ENCODE measurements at regions not wholly inside any gene's neighbourhood (a gene's known extent, or its start where the extent isn't known, plus 50 kb on each side); places are given as distances from the start of the nearest gene placed in this dataset.

DNA sequence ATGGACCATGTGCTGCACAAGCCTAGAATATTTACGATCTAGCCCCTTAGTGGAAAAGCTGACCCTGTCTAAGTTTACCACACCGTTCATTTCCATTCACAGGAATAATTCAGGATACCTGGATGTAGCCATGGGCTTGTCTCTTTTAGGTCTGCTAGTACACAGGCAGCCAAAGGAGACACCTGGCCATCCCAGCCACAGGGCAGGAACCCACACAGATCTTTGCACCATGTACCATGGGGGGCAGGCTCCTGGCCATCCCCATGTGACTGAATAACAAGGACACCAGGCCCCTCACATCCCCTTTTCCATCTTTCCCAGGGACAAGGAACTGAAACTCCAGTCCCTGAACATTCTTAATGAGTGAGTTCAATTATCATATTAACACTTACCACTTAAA lies 467.3 kb upstream of the MYT1L start:
- Mint-ChIP-seq H3K27me3 (ENCODE audit: low read depth) (no peaks in the 10 kb centered on the region), H3K36me3 (ENCODE audit: low read depth) (no peaks in the 10 kb centered on the region), H3K27ac (no peak overlapping the region), H3K9me3 (no peaks in the 10 kb centered on the region), H3K4me1 (ENCODE audit: low read depth) (no peaks in the 10 kb centered on the region), H3K4me3 (no peak overlapping the region)

DNA sequence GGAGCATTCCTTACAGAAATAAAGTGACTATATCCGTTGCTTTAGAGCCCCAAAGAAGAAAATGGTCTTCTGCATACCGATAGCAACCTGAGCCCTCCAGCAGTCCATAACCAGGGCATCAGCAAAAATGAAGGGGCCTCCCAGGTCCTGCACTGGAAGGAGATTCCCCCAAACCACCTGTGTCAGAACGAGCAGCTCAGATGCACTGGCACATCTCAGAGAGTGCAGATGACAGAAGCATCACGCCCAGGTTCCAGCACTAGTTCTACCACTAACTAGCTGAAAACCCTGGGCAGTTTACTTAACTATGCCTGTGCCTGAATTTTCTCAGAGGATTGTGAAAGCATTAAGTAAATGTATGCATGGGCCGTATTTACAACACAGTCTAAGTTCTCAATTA lies 466.7 kb upstream of the MYT1L start:
- Mint-ChIP-seq H3K4me3 (no peak overlapping the region), H3K4me1 (ENCODE audit: low read depth) (no peaks in the 10 kb centered on the region), H3K36me3 (ENCODE audit: low read depth) (no peaks in the 10 kb centered on the region), H3K27ac (no peak overlapping the region), H3K9me3 (no peaks in the 10 kb centered on the region), H3K27me3 (ENCODE audit: low read depth) (no peaks in the 10 kb centered on the region)

DNA sequence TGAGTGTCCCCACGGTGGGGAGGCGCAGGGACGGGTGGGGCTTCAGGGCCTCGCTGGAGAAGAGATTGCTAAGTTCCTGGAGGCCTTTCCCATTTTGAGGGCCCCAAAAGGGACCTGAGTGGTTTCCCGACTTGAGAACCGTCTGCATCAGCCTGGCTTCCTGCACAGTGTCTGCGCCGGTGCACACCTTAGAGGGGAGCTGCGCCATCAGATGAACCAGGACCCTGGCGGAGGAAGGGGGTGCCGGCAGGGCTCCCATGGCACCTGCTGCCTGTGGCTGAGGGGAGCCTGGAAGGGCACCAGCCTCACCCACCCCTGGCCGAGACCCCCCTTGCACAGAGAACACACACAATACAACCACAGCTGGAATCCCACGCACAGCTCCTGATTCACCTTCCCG lies 465.1 kb upstream of the MYT1L start:
- H3K4me1 Mint-ChIP-seq (ENCODE audit: low read depth), result no peaks in the 10 kb centered on the region

DNA sequence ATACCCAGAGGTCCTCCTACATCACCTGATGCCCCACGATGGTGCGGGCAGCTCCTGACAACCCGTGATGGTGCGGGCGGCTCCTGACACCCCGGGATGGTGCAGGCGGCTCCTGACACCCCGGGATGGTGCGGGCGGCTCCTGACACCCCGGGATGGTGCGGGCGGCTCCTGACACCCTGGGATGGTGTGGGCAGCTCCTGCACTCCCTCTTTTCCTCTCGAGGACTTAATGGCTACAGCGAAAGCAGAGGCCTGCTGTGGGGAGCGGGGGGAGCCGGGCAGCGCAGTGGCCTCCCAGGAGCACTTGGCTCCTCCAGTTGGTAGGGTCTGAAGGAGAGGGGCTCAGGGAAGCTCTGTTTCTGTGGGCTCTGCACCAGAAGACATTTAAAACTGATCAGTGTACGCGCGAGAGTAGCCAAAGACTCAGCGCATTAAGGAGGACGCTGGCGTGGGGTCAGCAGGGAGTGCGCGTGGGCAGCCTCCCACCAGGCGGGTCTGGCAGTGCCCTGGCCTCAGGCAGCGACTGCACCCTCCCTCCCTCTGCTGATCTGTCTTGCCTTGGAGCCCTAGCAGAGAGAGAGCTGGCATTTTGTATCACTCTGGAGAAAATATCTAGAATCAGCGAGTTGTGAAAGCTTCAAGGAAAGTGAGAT lies 464.5 kb upstream of the MYT1L start:
- H3K36me3 Mint-ChIP-seq (ENCODE audit: low read depth), result no peaks in the 10 kb centered on the region
- no peaks in the 10 kb centered on the region for H3K9me3 Mint-ChIP-seq
- H3K4me3 Mint-ChIP-seq, result no peak overlapping the region
- H3K27me3 Mint-ChIP-seq (ENCODE audit: low read depth), result no peaks in the 10 kb centered on the region
- no peak overlapping the region for H3K27ac Mint-ChIP-seq
- no peaks in the 10 kb centered on the region for H3K4me1 Mint-ChIP-seq (ENCODE audit: low read depth)

More for the DNA sequence above, 465.1 kb upstream of the MYT1L start:
- no peaks in the 10 kb centered on the region for H3K27me3 Mint-ChIP-seq (ENCODE audit: low read depth)
- no peaks in the 10 kb centered on the region for H3K36me3 Mint-ChIP-seq (ENCODE audit: low read depth)
- H3K4me3 Mint-ChIP-seq, result no peak overlapping the region
- no peaks in the 10 kb centered on the region for H3K9me3 Mint-ChIP-seq
- no peak overlapping the region for H3K27ac Mint-ChIP-seq

DNA sequence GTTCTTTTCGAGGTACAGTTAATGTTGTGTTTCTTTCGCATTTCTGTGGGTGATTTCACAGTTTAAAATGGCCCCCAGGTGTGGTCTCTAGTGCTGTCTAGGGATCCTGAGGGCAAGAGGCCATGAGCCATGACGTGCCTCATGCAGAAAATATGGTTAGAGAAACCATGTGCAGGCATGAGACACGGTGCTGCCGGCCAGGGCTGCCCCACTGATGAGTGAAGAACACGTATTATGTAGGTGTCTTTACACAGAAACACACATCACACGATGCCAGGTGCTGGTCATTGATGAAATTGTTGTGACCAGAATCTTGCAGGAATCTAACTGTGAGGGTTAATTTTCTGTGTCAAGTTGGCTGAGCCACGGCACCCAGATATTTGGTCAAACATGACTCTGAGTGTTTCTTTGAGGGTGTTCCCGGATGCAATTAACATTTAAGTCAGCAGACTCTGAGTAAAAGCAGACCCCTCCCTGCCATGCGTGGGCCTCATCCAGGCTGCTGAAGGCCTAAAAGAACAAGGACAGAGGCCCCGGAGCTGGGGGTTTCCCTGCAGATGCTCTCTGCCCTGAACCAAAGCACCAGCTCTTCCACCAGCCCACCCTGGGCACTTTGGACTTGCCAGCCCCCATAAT lies 463.0 kb upstream of the MYT1L start:
- Mint-ChIP-seq H3K9me3 (no peaks in the 10 kb centered on the region), H3K4me3 (no peak overlapping the region), H3K36me3 (ENCODE audit: low read depth) (no peaks in the 10 kb centered on the region), H3K27ac (no peak overlapping the region), H3K27me3 (ENCODE audit: low read depth) (no peaks in the 10 kb centered on the region), H3K4me1 (ENCODE audit: low read depth) (no peaks in the 10 kb centered on the region)

DNA sequence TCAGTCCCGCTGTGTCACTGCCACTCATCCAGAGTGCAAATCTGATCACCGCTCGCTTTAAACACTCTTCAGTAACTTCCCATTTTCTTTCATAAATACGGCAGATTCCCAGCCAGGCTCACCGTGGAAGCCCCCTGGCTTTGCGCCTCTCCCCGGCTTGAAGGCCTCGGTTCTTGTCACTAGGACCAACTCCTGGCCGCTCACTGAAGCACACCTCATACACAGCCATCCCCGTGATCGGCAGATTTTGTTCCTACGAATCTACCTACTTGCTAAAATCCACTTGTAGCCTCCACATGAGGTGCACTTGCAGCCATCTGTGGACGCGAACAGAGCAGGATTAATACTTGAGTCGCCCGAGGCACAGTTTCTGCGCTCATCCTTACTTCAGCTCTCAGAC lies 462.4 kb upstream of the MYT1L start:
- H3K4me1 Mint-ChIP-seq (ENCODE audit: low read depth), result no peaks in the 10 kb centered on the region
- no peak overlapping the region for H3K27ac Mint-ChIP-seq
- H3K9me3 Mint-ChIP-seq, result no peaks in the 10 kb centered on the region
- no peaks in the 10 kb centered on the region for H3K27me3 Mint-ChIP-seq (ENCODE audit: low read depth)
- H3K4me3 Mint-ChIP-seq, result no peak overlapping the region
- H3K36me3 Mint-ChIP-seq (ENCODE audit: low read depth), result no peaks in the 10 kb centered on the region

DNA sequence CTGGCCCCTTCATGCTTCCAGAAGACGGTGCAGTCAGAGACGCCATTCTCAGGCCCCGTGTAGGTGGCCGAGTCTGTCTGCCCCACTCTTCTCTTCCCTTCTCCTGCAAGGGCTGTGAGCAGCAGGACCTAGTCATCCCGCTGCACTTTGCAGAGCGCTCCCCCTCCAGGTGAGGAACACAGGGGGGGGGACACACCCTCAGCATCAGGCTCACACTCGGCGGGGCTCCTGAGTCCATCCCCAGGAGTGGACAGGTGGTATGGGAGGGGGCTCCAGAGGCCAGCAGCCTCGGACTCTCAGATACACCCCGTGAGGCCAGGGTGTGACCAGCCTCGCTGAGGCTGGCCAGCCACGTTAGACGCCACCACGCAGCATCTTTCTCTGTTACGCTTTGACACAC lies 460.5 kb upstream of the MYT1L start:
- H3K9me3 Mint-ChIP-seq, result no peaks in the 10 kb centered on the region
- H3K27me3 Mint-ChIP-seq (ENCODE audit: low read depth), result no peaks in the 10 kb centered on the region
- no peaks in the 10 kb centered on the region for H3K4me1 Mint-ChIP-seq (ENCODE audit: low read depth)
- H3K4me3 Mint-ChIP-seq, result no peak overlapping the region
- no peak overlapping the region for H3K27ac Mint-ChIP-seq
- no peaks in the 10 kb centered on the region for H3K36me3 Mint-ChIP-seq (ENCODE audit: low read depth)

DNA sequence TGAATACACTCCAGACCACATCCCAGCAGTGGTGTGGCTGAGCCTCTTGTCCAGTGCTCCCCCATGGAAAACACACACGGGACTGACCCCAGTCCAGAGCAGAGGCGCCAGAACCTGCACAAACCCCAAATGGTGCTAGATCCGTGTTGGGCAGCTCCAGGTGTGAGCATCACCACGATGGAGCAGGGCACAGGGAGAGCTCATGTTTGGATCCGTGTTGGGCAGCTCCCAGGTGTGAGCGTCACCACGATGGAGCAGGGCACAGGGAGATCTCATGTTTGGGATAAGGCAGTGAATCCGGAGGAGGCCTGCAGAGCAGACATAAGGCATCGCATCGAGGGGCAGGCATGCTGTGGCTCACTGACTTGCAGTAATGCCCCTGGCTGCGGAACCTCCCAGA lies 460.0 kb upstream of the MYT1L start:
- H3K27me3 Mint-ChIP-seq (ENCODE audit: low read depth), result no peaks in the 10 kb centered on the region
- H3K36me3 Mint-ChIP-seq (ENCODE audit: low read depth), result no peaks in the 10 kb centered on the region
- no peaks in the 10 kb centered on the region for H3K9me3 Mint-ChIP-seq
- H3K4me1 Mint-ChIP-seq (ENCODE audit: low read depth), result no peaks in the 10 kb centered on the region
- H3K4me3 Mint-ChIP-seq, result no peak overlapping the region
- H3K27ac Mint-ChIP-seq, result no peak overlapping the region

DNA sequence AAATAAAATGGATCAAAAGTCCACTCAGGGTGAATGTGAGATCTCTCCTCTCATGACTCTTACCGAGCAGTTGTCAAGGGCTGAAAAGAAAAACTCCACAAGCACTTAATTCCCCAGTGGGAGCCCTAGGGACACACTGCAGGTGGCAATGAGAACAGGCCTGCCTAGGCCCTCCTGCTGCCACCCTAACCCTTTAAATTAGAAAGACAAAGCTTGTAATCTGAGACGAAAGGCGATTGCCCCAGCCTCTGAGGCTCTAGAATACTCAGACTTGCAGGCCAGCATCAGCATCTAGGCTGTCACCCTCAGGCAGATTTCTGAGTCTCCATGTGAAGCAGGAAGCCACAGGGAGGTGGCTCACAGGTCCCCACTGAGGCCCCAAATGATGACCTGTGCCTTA lies 457.0 kb upstream of the MYT1L start:
- no peaks in the 10 kb centered on the region for H3K27me3 Mint-ChIP-seq (ENCODE audit: low read depth)
- H3K4me1 Mint-ChIP-seq (ENCODE audit: low read depth), result no peaks in the 10 kb centered on the region
- no peak overlapping the region for H3K27ac Mint-ChIP-seq
- no peaks in the 10 kb centered on the region for H3K36me3 Mint-ChIP-seq (ENCODE audit: low read depth)
- no peaks in the 10 kb centered on the region for H3K9me3 Mint-ChIP-seq
- no peak overlapping the region for H3K4me3 Mint-ChIP-seq

DNA sequence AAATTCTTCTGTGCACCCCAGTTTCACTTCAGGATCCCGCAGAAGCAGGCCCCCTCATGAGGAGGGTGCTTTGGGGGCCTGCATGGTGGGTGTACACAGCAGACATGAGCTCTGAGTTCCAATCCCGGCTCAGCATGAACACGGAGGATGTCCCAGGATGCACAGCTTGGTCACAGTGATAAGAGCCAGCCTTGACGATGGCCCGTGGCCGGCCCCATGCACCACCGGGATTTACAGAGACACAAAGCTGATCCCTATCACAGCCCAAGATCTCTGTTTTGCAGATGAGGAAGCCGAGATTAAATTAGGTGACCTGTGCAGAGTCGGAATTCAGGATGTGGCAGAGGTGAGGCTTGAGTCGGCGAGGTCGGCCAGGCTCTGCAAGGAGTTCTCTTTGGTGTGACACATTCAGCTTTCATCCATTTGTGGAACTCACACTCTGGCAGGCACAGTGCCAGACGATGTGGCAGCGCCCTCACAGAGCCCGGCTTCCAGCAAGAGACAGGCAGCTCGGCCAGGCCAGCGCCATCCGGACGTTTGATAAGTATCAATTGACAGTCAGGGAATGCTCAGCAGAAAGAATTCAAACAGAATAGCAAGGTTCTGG lies 456.3 kb upstream of the MYT1L start:
- Mint-ChIP-seq H3K27ac (no peak overlapping the region), H3K4me1 (ENCODE audit: low read depth) (no peaks in the 10 kb centered on the region), H3K36me3 (ENCODE audit: low read depth) (no peaks in the 10 kb centered on the region), H3K4me3 (no peak overlapping the region), H3K9me3 (peaks cover 1% of the 10 kb centered on the region), H3K27me3 (ENCODE audit: low read depth) (no peaks in the 10 kb centered on the region)

DNA sequence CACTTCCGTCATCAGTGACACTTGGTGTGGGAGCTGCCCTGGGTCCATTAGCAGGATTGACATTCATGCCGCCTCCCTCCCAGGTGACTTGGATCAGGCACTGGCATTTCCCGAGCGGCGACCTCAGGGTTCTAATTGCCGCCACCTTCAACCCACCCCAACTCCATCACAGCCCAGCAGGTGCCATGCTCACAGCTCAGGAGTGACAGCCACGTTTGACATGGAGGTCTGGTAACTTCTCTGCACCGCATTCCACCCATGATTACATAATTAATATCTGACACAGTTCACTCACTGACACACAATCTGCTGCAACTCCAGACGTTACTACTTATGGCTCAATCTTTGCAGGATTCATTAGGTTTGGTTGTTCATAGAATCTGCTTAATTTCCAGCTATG lies 450.9 kb upstream of the MYT1L start:
- peaks cover 31% of the 10 kb centered on the region for H3K9me3 Mint-ChIP-seq
- H3K4me1 Mint-ChIP-seq (ENCODE audit: low read depth), result no peaks in the 10 kb centered on the region

DNA sequence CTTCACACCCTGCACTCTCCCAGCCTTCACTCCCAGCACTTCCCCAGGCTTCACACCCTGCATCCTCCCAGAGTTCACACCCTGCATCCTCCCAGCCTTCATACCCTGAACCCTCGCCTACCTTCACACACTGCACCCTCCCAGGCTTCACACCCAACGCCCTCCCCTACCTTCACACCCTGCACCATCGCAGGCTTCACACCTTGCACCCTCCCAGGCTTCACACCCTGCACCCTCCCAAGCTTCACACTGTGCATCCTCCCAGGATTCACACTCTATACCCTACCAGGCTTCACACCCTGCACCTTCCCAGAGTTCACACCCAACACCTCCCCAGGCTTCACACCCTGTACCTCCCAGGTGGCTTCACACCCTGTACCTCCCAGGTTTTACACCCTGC lies 448.7 kb upstream of the MYT1L start:
- no peak overlapping the region for H3K4me3 Mint-ChIP-seq
- H3K9me3 Mint-ChIP-seq, result peaks cover 31% of the 10 kb centered on the region
- no peak overlapping the region for H3K27ac Mint-ChIP-seq
- H3K4me1 Mint-ChIP-seq (ENCODE audit: low read depth), result no peaks in the 10 kb centered on the region
- H3K36me3 Mint-ChIP-seq (ENCODE audit: low read depth), result no peaks in the 10 kb centered on the region
- H3K27me3 Mint-ChIP-seq (ENCODE audit: low read depth), result no peaks in the 10 kb centered on the region

More for the DNA sequence above, 450.9 kb upstream of the MYT1L start:
- no peaks in the 10 kb centered on the region for H3K27me3 Mint-ChIP-seq (ENCODE audit: low read depth)
- no peak overlapping the region for H3K27ac Mint-ChIP-seq
- no peaks in the 10 kb centered on the region for H3K36me3 Mint-ChIP-seq (ENCODE audit: low read depth)
- no peak overlapping the region for H3K4me3 Mint-ChIP-seq

DNA sequence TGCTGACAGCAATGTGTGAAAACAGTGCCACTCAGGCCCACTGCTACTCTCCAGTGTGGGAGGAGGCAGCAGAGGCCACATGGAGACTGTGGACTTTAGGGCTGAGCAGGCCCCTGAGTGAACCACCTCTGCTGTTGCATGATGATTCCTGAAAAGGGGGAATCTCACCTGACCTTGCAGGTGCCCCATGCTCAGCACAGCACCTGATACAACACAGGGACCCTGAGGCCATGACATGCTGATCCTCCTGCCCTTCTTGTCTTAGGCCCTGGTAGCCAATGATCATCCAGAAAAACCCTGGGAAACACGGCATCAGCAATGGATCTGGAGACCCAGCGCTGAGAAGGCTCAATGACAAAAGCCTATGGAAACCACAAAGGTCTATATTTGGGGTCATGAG lies 446.8 kb upstream of the MYT1L start:
- Mint-ChIP-seq H3K27me3 (ENCODE audit: low read depth) (no peaks in the 10 kb centered on the region), H3K4me3 (no peak overlapping the region), H3K9me3 (peaks cover 31% of the 10 kb centered on the region), H3K36me3 (ENCODE audit: low read depth) (no peaks in the 10 kb centered on the region), H3K4me1 (ENCODE audit: low read depth) (no peaks in the 10 kb centered on the region), H3K27ac (no peak overlapping the region)

DNA sequence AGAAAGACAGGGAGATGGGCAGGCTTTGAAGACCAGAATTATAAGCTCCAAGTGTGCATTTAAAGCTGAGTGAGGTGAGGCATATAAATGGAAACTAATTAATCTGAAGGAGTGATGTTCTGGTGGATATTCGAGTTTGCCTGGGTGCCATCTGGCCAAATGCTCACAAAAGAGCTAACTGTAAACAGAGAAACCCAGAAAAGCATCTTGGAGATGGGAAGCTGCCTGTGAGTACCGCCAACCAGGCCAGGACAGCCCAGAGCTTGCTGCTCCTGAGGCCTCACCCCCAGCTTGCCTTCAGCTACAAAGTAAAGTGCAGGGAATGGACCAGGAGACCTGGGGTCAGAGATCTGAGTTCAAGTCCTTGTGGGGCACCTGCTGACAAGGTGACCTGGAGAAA lies 446.1 kb upstream of the MYT1L start:
- Mint-ChIP-seq H3K27ac (no peak overlapping the region), H3K4me3 (no peak overlapping the region), H3K9me3 (peaks cover 28% of the 10 kb centered on the region), H3K4me1 (ENCODE audit: low read depth) (no peaks in the 10 kb centered on the region), H3K36me3 (ENCODE audit: low read depth) (no peaks in the 10 kb centered on the region), H3K27me3 (ENCODE audit: low read depth) (no peaks in the 10 kb centered on the region)

DNA sequence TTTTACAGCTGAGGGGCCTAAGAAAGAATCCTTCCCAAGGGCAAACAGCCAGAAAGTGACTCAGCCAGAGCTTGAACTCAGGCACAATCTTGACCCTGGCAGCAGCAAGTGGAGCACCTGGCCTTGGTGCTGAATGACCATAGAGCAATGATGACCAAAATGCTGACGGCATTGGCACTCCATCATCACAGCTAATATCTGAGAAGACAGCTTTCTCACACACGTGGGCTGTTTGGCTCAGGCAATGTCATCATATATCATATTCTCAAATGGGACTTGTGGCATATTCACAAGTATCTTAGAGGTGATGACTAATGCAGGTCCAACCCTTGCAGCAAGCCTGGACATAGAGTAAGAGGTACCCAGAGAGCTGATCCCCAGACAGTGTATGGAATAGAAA lies 443.9 kb upstream of the MYT1L start:
- Mint-ChIP-seq H3K4me3 (no peak overlapping the region), H3K4me1 (ENCODE audit: low read depth) (no peaks in the 10 kb centered on the region), H3K27ac (no peak overlapping the region), H3K27me3 (ENCODE audit: low read depth) (no peaks in the 10 kb centered on the region), H3K9me3 (peaks cover 7% of the 10 kb centered on the region), H3K36me3 (ENCODE audit: low read depth) (no peaks in the 10 kb centered on the region)

Measured in T-helper 1 cell treated with Interleukin-12 subunit alpha and Interleukin-12 subunit beta and Interleukin-4 antibody, amounts not matched to agents 30 μg/mL and 1 μg/mL, for 36 hours (primary cell).